GM12865 (cell line): ENCODE measurements at regions not wholly inside any gene's neighbourhood (a gene's known extent, or its start where the extent isn't known, plus 50 kb on each side); places are given as distances from the start of the nearest gene placed in this dataset.
"Not testable (repeated sequence)": the region's sequence is repeated elsewhere in the genome, so short reads cannot be mapped to it uniquely, and the experiment has no call there.

ENCODE experiments used
- DNase-seq: peaks from one replicate; pipeline ENCODE4 v3.0.0; 2010; ENCODE audit warnings: low read depth
- H3K4me3 ChIP-seq: 2 replicates; pipeline ENCODE4 v1.5.1; 2011; ENCODE audit warnings: mild to moderate bottlenecking, low read depth, low read length, control low read depth
- TF ChIP-seq, protein P1 (sequence below): IDR thresholded peaks from 2 replicates; pipeline ENCODE4 v1.5.1; 2011; ENCODE audit warnings: low read length, control low read depth, low read depth, inconsistent platforms; ENCODE audit not compliant: insufficient read depth; ENCODE audit errors: missing control alignments

DNA sequence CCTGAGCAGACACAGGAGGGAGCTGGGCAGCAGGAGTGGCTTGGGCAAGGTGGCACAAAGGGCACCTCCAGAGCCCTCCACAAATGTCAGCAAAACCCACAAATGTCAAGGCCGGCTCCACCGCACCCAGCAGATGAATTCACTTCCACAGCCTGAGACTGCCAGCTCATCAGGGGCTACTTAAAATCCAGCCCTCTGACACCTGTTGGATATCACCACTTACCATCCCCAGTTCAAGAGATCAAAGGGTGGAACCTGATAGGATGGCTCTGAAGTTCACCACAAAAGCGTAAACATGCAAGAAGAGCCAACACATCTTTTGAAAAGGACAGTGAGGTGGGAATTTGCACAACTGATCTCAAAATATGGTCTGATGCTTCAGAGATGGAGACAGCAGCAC lies 168.6 kb upstream of the GRK3 start:
- TF ChIP-seq, protein P1, sequence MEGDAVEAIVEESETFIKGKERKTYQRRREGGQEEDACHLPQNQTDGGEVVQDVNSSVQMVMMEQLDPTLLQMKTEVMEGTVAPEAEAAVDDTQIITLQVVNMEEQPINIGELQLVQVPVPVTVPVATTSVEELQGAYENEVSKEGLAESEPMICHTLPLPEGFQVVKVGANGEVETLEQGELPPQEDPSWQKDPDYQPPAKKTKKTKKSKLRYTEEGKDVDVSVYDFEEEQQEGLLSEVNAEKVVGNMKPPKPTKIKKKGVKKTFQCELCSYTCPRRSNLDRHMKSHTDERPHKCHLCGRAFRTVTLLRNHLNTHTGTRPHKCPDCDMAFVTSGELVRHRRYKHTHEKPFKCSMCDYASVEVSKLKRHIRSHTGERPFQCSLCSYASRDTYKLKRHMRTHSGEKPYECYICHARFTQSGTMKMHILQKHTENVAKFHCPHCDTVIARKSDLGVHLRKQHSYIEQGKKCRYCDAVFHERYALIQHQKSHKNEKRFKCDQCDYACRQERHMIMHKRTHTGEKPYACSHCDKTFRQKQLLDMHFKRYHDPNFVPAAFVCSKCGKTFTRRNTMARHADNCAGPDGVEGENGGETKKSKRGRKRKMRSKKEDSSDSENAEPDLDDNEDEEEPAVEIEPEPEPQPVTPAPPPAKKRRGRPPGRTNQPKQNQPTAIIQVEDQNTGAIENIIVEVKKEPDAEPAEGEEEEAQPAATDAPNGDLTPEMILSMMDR = no peak
- no peak for DNase-seq
- no peak overlapping the region for H3K4me3 ChIP-seq

DNA sequence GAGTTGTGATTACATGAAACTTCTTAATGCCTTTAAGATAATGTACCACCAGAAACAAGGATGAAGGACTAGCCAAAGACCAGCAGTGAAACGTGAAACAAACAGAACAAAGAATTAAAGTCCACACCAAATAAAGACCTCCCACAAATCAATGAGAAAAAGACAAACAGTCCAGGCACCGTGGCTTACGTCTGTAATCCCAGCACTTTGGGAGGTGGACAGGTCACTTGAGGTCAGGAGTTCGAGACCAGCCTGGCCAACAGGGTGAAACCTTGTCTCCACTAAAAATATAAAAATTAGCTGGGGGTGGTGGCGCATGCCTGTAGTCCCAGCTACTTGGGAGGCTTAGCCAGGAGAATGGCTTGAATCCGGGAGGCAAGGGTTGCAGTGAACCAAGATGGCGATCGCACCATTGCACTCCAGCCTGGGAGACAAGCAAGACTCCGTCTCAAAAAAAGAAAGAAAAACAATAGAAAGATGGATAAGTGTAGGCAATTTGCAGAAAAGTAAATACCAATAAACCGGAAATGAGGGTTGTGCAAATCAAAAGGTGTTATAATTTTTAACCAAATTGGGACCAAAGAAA lies 167.8 kb upstream of the GRK3 start:
- H3K4me3 ChIP-seq = no peak overlapping the region
- TF ChIP-seq, protein P1 = no peak
- DNase-seq = no peak

DNA sequence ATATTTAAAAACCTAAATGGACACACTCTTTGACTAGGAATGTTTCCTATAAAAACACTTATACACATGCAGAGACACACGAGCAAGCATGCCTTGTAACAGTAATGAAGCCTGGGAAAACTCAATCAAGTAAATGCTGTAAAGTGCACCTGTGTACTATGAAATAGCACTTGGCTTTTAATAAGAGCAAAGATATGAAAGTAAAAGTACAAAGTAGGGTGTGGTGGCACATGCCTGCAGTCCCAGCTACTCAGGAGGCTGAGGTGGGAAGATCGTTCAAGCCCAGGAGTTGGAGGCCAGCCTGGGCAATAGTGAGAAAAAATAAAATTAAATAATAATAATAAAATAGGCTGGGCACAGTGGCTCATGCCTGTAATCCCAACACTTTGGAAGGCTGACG lies 166.9 kb upstream of the GRK3 start:
- DNase-seq = no peak
- TF ChIP-seq, protein P1 = no peak
- no peak overlapping the region for H3K4me3 ChIP-seq

DNA sequence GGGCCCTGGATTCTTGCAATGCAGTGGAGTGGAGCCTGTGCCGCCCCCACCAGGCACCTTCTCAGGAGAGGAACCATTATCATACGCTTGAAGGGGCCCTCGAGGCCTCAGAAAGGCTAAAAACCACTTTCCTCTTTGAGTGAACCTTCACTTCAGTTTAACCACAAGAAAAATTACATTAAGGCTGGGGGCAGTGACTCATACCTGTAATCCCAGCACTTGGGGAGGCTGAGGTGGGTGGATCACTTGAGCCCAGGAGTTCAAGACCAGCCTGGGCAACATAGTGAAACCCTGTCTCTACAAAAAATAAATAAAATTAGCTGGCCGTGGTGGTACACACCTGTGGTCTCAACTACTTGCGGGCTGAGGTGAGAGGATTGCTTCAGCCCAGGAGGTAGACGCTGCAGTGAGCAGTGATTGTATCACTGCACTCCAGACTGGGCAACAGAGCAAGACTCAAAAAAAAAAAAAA lies 165.8 kb upstream of the GRK3 start:
- DNase-seq = peak; percentile 85
- not testable (repeated sequence) for H3K4me3 ChIP-seq

DNA sequence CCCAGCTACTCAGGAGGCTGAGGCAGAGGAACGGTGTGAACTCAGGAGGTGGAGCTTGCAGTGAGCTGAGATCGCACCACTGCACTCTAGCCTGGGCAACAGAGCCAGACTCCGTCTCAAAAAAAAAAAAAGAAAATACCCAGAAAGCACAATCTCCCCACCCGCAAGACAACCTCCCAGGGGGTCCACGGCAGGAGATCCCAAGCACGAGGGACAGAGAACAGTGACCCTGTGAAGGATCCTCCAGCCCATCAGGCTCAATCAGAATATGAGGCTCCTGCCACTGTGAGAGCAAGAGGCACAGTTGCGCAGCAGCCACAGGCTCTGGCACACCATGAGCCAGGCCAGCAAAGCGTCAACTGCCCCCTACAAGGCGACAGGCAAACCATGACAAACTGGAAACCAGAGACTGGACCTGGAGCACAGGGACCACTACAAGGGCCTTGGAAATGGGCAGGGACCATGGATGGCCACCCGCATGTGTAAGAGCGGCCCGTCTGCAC lies 164.8 kb upstream of the GRK3 start:
- DNase-seq = no peak
- no peak overlapping the region for H3K4me3 ChIP-seq
- TF ChIP-seq, protein P1 = no peak

DNA sequence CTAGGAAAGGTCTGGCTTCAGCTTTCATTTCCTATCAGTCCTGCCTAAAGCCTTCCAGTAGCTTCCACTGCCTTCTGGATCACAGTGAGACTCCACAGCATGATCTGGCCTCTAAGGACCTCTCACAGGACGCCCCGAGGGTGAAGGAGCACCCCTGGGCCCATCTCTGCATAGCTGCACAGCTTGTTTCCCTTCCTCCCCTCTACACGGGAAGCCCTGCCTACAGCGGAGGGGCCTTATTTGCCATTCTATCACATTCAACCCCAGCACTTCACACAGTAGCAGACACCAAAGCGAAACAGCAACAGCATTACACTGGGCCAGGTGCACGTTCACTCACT lies 162.3 kb upstream of the GRK3 start:
- H3K4me3 ChIP-seq = no peak overlapping the region
- DNase-seq = no peak
- TF ChIP-seq, protein P1 = no peak

DNA sequence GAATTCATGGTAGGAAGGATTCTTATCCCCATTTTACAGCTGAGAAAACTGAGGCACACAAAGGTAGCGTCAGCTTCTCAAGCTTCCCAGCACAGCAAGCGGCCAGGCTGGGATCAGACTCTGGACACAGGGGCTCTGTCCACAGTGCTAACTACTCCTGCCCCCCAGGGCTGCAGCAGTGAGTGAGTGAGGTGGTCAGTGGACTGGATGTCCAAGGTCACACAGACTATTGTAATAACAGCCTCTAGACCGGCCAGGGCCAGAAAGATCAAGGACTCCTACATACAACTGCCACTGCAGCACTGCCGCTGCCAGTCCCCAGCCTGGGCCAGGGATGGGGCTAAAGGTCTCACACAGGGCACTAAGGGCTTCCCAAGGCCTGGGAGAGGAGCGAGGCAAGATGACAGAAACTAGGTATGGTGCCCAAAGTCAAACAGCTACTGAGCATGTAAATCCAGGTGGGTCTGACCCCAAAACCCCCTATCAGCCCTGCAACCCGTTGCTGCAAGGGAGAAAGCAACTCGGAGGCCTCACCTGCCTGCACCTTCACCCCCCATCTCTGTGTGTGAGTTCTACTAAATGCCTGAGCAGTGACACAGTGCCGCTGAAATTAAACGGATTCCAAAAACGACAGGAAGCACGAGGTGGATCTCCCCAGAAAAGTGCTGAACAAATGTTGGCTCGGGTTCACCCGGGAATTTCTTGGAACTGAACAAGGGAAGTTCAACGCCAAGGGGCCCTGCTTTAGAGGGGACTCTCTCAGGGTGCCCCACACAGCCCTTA lies 161.8 kb upstream of the GRK3 start:
- TF ChIP-seq, protein P1 = no peak
- DNase-seq = no peak
- H3K4me3 ChIP-seq = peak overlapping the region; percentile 82
